Activated T-cell treated with anti-CD3 and anti-CD28 coated beads for 24 hours (primary cell): ENCODE measurements at regions not wholly inside any gene's neighbourhood (a gene's known extent, or its start where the extent isn't known, plus 50 kb on each side); places are given as distances from the start of the nearest gene placed in this dataset.

ENCODE experiments used
- DNase-seq: peaks from one replicate; pipeline ENCODE4 v3.0.0-alpha.2; 2020; ENCODE audit warnings: low read depth

DNA sequence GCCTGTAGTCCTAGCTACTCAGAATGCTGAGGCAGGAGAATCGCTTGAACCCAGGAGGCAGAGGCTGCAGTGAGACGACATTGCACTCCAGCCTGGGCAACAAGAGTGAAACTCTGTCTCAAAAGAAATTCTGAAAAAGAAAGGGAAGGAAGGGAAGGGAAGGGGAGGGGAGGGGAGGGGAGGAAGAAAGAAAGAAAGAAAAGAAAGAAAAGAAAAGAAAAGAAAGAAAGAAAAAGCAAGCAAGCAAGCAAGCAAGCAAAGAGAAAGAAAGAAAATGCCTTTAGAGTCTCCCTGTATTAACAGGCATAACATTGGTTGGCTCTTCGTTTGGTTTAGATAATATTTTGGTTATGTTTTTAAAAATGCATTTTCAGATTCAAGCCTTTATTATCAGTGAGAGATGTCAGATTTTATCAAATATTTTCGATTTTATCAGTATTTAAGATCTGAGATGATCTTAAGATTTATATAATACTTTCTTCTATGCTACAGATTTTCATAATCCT lies 281.1 kb downstream of the NPIPA8 start:
- no peak for DNase-seq

DNA sequence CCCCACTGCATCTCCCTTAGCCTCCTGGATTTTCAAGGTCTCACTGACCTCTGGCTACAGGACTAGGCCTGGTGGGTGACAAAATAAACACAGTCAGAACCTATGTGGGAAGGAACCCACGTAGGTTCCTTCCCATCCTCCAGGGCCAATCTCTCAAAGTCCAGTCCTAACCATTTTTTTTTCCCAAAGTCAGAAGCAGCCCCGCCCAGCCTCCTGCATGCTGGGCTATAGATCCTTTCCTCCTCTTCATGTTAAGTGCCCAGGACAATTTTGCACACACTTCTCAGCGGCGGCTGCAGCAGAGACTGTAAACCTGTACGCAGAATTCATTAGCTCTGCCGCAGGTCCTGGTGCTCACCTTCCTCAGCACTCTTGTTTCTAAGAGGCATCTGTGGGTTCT lies 285.8 kb downstream of the NPIPA8 start:
- no peak for DNase-seq

DNA sequence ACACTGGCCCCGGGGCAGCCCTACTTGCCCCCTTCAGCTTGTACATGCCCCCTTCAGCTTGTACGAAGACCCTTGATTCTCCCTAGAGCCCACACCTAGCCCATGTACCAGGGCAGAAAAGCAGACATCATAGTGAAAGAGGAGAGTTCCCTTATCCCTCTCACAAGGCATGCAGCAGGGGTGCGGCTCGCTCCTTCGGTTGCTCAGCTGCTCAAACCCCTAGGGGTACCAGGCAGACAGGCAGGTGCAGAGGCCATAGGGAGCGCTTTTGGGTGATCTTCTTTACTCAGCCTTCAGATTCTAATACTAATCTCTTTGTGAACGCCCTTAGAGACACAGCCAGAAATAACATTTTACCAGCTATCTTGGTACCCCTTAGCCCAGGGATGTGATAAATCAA lies 286.3 kb downstream of the NPIPA8 start:
- DNase-seq: no peak

DNA sequence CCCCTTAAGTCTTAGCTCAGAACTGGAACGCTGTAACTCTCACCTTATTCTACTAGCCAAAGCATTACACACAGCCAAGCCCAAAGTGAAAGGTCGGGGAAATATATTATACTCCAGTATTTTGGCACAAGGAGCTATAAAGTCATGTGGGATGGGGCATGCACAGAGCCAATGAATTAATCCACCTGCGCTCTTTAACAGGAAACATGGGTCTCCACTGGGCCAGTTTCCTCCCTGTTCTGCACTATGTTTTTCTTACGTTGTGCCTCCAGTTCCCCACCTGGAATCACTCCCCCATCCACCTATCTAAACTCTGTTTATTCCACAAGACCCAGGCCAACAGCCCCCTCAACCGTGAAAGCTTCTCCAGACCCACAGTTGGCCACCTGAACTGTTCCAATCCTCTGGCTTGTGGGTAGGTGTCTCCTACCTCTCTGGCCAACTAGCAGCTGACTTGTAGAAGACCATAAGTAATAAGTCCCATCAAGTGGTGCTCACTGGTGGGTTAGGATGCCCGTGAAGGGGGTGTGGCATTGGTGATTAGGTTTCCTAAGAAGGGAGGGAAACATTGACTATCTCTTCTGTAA lies 286.9 kb downstream of the NPIPA8 start:
- no peak for DNase-seq

DNA sequence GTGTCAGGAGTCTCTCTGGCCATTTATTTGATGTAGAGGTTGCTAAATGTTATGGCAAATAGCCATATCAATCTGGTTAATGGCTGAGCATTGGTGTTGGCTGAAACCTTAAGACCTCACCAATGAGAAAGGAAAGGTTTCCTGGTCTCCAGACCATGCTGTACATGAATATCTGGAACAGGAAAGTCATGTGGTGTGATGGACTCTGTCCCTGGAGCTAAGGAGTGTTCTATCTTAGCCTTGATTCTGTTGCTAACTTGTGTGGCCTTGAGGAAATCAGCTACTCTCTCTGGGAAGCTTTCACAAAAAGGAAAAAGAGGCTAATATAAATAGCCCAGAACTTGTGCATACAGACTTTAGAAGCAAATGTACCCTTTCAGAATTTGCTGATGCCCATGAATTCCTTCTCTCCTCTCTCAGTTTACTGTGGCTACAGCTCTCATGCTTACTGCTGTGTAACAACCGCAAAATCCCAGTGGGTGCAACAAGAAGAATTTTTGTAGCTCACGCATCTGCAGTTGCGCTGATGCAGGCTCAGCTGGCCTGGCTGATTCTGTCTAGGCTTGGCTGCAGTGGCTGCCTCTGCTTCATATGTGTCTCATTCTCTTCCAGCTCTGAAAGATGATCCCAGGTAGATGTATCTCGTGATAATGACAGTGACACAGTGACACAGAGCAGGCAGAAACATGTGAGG lies 287.5 kb downstream of the NPIPA8 start:
- no peak for DNase-seq

DNA sequence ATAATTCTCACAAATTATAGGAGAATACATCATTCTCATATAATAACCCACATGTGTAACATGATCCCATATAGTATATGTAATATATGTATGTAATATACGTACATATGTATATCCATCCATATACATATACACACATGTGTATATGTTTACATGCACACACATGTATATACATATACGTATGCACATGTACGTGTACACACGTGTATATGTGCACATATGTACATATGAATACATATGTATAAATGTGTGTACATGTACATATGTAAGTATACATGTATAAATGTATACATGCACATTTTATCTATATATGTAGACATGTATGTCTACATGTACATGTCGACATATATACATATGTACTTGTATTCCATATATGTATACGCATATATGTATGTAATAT lies 288.8 kb downstream of the NPIPA8 start:
- DNase-seq: no peak

DNA sequence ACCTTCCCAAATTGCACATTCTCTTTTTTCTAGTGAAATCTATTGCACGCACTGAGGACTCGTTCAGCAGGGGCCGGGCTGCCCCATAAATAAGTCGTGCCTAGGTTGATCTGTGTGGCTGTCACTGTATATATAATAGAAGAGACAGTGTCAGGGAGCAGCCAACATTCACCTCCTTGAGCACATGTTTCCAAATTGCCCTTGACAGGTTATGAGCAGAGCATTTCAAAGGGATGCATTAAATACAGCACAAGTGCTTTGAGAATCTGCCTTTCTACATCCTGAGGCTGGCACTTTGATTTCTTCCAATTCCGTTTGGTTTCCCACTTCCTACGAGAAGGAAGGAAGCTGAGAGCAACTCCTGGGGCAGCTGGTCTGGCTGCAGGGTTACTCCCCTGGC lies 291.2 kb downstream of the NPIPA8 start:
- DNase-seq: no peak

DNA sequence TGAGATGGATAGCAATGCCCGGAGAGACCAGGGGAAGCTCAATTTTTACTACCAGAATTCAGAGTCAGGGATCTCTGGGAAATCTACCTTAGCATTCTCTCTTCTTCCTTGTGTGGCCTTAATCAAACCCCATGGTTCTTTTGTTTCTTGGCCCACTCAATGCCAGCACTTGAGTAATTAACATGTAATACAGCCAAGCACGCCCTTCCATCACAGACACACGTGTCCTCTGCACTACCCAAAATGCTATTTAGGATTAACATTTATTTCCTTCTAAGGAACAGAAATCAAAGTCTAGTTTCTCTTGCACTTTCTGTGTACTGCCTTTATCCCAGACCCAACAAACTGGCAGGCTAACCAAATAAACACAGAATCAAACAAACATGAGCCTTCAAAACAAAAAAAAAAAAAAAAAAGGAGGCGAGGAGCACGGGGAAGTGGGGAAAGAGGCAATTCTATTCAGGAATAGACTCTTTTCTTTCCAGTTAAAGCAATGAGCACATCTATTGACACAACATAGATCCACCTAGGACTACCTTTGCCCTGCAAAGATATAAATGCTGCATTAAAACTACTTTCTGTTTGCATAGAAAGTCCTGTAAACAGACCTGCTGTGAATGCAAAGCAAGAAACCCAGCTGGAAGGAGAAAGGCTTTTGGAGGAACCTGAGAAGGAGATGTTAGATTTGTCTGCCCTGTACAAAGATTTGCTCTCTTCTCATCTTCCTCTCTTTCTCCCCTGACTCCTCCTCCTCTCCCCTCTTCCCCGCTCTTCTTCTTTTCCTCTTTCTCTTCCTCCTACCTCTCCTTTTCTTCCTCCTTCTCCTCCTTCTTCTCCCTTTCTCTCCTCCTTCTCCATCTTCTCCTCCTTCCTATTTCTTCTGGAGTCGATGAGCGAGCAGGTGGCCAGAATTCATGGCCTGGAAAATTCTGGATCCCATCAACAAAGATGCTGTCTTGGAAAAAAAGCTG lies 294.4 kb downstream of the NPIPA8 start:
- DNase-seq: no peak

DNA sequence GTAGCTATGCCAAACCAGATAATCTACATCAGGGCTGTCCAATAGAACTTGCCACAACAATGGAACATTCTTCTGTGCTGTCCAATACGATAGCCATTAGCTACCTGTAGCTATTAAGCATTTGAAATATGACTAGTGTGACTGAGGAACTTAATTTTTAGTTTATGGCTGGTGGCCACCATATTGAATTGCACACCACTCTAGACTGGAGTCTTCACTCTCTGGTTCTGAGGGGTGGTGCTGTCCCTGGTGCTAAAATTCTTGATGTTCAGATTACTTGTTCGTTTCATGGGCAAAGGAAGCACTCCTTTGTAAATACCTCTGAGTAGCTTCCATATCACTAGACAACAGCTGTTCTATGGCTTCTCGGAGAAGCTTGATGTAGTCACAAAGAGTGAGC lies 296.6 kb downstream of the NPIPA8 start:
- no peak for DNase-seq

DNA sequence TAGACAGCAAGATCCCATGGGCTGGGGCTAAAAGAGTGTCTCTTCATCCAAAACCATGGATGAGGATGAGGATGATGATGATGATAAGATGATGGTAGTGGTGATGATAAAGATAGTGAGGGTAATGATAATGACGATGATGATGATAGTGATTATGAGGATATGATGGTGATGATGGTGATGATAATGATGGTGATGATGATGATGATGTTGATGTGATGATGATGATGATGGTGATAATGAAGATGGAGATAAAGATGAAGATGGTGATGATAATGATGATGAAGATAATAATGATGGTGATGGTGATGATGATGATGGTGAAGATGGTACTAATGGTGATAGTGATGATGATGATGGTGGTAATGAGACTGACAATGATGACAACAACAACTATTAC lies 299.5 kb downstream of the NPIPA8 start:
- no peak for DNase-seq

DNA sequence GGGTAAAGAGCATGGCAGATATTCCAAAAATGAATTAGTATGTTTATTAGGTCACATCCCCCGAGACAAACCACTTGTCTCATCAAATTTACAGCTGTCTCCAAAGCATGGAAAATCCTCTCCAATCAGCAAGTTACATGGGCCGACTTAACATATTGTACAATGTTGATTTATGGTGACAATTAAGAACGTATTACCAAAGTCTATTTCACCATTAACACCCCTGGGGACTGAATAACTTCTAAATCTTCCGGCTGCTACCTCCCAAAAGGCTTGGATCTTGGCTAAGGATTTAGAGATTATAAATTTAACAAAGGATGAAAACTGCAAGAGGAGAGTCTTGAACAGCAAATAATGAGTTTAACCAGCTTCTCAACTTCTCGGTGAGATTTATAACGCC lies 311.9 kb downstream of the NPIPA8 start:
- DNase-seq: no peak

DNA sequence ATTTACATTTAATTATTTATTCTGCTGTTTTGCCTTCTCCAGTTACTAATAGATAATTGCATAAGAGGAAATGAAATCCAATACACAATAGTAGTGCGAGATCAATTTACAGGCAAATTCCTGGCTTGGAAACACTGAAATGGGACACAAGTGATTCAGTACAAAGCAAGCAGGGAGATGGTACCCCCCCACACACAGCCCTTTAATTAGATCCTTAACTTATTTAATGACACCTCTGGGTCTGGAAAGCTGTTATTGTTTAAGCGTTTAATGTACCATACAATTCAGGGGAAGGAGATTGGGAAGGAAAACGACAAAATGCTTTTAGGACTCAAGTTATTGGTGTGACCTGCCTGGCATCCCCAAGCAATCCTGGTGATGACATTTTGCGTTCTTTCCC lies 318.2 kb downstream of the NPIPA8 start:
- DNase-seq: no peak

DNA sequence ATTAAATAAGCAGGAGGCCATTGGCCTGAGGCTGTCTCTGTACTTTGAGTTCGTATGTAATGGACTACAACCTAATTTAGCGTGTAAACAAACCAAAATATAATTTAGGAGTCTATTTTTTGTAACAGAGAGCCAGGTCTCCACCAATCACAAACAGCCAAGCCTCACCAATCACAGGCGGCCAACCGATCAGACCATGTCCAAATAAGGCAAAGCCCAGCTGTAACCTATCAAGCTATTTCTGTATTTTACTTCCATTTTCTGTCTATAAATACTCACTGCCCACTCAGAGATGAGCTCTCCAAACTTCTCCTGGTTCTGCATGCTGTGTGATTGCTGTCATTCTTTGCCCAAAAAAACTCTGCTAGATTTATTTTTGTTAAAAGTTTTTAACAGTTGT lies 322.7 kb downstream of the NPIPA8 start:
- no peak for DNase-seq

DNA sequence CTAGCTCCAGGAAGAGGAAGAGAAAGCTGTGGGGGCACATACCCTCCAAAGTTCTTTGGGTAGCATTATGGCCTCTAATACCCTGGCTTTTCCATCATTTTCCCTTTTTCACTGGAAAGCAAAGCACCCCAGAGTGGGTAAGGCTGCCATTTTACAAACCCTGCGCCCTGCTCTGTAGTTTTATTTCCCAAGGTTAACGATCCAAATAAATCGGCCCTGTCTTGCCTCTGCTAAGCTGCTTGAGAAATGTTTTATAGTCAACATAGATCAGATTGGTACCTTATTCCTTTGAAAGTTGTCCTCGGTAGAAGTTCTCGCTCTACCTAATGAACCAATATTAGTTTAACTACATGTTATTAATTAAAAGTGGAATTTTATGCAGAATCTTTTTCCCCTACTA lies 328.2 kb downstream of the NPIPA8 start:
- DNase-seq: no peak

DNA sequence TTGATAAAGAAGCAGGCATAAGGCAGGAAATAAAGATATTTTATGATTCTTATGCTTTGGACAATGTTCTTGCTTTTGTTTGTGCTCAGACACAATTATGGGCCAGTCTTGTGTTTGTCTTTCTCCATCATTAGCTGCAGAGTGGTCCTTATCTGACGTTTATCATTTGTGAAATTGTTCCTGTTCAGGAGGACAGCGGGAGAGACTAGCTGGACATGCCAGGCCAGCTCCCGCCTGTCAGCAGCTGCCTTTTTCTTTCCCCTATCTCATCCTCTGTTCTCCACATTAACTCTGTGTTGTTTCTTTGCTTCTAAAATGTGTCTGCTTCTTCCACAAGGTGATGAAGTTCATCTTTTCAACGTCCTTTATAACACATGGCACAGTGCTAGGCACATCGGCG lies 333.5 kb downstream of the NPIPA8 start:
- no peak for DNase-seq

DNA sequence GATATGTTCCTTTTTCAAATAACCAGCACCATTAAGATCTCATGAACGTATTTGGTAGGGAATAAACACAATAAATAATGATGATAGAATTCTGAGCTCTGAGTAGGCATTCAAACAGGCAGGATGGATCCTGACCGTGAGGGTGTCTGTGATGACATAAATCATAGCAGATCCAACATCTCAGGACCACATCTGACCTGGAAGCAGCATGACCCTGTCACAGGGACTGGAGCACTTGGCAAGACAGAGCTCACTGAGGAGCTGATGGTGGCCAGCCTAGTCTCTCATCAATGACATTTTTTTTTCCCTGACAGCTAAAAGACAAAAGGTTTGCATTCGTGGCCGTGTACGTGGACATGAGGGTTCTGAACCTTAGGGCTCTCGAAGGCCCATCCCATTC lies 337.5 kb downstream of the NPIPA8 start:
- DNase-seq: no peak

DNA sequence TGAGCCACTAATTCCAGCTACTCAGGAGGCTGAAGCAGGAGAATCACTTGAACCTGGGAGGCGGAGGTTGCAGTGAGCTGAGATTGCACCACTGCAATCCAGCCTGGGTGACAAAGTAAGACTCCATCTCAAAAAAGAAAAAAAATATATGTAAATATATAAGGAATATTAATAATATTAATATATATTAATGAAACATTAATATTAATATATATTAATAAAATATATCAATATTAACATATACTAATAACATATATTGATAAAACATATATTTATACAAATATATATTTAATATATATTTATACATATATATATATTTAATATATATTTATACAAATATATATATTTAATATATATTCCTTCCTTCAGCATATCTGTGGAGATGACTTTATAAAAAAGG lies 338.0 kb downstream of the NPIPA8 start:
- no peak for DNase-seq

DNA sequence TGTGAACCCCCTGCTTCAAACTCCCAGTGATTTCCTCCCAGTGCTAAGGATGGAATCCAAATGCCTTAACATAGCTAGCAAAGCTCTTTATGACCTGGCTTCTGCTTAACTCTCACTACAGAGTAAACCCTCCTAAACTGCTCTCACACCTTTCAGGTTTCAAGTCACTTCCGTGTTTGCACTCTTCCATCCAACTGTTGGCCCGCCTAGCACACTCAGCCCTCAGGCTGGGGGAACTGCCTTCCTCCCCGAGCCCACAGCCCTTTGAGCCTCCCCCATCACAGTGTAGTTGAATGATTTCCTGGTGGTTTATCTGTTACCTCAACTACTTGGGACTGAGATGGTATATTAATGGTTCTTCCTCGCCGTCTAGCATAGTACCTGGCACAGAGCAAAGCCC lies 342.5 kb downstream of the NPIPA8 start:
- DNase-seq: no peak

DNA sequence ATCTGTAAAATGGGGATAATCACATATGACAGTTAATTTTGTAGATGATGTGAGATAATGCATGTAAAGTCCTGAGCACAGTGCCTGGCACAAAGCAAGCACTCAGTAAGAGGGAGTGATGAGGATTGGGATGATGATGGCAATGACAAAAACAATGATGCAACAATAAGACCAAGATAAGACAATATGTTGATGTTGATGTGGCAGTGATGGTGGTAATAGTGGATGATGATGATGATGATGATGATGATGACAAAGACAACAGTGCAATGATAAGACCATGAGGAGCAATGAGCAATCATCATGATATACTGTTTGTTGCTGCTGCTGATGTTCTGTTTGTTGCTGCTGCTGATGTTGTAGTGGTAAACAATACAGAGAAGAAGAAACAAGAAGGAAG lies 344.1 kb downstream of the NPIPA8 start:
- DNase-seq: no peak

DNA sequence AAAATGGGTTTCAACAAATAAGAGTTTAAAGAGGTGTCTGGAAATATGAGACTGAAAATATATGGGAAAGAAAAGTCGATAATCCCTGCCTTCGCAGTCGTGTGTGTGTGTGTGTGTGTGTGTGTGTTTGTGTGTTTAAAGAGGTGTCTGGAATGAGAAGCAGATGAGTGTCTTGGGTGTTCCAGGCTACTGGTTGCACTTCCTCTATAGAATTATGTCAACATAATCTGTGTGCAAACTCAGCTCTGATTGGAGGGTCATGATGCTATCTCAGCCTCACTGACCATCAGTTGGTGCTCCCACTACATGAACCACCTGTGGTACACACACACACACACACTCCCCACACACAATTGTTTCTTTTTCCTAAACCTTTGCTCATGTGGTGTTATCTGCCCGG lies 347.3 kb downstream of the NPIPA8 start:
- DNase-seq: no peak

DNA sequence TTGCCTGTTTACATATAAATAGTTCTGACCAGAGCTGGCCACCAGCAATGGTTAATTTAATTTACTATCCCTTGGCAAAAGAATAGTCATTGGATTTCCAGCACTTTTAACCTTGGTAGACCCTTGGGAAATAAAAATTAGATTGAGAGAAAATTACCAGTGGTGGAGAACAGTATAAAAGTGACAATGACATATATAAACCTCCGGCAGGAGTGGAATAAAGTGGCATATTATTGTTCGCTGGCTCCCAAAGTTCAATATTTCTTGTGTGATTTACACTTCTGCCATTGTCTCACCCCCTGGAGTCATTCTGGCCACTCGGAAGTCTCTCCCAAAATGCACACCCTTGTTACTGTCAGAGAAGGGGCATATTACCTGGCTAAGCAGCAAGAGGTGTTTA lies 347.7 kb downstream of the NPIPA8 start:
- DNase-seq: no peak

DNA sequence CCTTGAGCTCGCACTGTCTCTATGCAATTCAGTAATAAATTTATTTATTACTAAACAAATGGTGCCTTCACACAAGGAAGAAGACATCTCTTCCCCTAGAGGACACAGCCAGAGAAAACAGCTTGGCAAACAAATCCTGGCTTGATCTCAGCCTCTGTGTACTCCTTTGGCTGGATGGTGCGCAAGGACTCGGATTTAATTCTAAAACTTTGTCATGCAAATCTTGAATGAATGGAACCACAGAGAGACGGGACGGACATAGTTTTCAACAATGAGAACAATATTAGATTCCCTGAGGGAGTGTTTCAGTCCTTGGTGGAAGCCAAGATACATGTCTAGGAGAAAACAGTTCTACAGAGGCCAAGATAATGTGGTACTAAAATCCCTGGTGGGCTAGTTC lies 349.5 kb downstream of the NPIPA8 start:
- no peak for DNase-seq

DNA sequence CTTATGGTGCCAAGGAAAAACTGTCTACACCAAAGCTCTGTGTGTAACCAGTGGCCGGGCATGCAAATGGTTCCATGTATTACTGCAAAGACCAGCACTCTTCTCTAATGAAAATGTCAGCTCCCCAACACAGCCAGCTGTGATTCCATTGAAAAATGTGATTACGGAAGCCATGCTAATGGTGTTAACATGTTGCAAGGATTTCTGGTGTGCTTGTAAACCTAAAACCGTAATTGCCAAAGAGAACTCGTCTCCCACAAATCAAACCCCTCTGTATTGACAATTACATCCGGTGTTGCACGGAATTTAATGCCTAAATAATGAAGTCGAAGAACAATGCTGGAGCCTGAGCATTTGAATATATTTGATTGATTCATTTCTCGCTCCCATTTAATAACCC lies 351.7 kb downstream of the NPIPA8 start:
- no peak for DNase-seq
